Stimulated activated CD8-positive, alpha-beta memory T cell treated with anti-CD3 and anti-CD28 coated beads, Interleukin-4, amount 100 ng/mL, for 48 hours (primary cell): ENCODE measurements at regions not wholly inside any gene's neighbourhood (a gene's known extent, or its start where the extent isn't known, plus 50 kb on each side); places are given as distances from the start of the nearest gene placed in this dataset.
"Not testable (repeated sequence)": the region's sequence is repeated elsewhere in the genome, so short reads cannot be mapped to it uniquely, and the experiment has no call there.

Experiments used
- DNase-seq: peaks from one replicate; pipeline ENCODE4 v3.0.0-alpha.2; 2020

- DNase-seq, result no peak
Observed at GRCh38 chr3:30305021-30305420, 301.4 kb upstream of the TGFBR2 start.

DNA sequence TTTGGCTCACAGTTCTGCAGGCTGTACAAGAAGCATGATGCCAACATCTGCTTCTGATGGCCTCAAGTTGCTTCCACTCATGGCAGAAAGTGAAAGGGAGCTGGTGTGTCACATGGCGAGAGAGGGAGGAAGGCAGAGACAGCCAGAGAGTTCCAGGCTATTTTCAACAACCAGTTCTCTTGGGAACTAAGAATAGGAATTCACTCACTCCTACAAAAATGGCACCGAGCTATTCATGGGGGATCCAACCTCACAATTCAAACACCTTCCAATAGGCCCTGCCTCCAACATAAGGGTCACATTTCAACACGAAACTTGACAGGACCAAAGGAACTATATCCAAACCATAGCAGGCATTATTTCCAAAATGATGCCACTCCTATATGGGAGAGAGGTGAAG is 299.5 kb upstream of the TGFBR2 start:
- DNase-seq, result no peak

DNA sequence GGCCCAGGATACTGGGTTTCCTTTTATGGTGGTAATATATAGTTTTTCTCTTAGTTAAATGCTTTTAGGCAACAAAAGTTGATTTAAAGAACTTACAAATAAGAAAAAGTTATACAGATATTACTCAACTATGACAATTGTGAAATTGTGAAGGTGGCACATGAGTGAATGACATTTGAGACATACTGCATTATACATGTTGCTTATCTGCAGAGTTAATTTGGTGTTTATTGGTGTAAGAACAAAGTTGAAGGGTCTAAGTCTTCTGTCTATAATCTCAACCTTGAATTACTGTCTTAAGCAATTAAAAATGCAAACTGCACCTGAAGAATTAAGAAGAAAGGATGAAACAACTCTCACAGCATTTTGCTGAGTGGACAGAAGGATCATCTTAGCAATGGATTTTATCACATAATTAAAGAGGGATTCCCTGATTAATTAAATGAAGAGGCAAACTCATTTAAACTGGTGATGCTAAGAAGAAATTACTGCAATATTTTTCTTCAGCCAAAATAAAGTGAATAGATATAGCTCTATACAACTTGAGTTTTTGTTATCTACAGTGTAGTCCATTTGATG is 298.9 kb upstream of the TGFBR2 start:
- no peak for DNase-seq

- DNase-seq, result no peak
Observed at GRCh38 chr3:30308131-30308530, 298.3 kb upstream of the TGFBR2 start.

DNA sequence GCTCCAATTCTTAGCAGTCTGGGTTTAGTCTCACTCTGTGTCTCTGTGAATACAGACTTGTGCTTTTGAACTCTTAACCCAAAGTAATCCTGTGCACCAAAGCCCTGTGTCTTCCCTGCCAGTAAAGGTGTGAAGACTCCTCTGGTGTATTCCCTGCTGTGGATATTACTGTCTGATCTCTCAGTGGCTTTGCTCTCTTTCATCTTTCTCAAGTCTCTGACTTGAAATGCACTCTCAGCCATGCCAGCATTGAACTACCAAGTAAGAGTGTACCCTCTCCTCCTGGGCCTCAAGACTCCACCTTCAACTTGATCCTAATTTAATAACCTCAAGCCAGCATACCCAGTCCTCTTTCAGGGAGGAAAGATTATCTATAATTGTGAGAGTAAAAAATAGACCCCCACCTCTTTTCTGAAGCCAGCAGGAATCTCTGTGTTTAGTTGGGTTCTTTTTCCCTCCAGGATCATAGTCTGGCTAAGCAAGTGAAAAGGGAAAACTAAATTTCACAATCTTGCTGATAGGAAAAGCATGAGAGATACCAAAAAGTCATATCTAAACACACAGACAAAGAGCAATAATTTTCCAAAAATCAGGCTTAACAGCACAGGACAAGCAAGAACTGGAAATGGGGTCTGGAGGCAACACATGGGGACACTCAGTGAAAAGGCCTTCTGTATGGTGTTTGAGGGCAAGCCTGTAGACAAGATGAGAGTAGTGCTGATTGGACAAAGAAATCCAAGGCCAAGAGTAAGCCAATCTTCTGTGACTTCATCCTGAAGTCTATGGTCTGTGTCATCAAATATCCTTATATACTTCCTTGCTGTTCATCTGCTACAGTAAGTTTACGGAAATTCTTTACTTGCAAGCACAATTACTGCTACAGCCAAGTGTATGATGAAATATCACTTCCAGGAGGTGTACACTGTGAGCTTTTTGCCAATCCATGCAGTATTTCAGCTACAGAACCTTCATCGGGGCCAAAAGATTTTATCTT is 296.1 kb upstream of the TGFBR2 start:
- no peak for DNase-seq

GRCh38 chr3:30311781-30312180 is 294.6 kb upstream of the TGFBR2 start:
- no peak for DNase-seq

DNA sequence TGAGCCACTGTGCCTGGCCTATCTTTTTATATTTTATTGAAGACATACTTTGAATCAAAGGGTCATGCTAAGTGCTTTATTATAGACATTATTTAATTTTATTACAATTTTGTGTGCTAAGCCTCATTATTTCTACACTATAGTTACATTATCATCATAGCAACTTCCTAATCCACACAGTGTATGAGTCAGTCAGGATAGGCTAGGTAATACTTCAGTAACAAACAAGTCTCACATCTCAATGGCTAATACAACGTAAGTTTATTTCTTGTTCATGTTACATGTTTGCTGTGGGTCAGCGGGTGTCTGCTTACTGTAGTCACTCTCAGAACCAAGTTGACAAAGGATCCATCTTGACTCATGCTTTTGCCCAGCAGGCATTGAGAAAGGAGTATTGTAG is 292.6 kb upstream of the TGFBR2 start:
- DNase-seq, result no peak

GRCh38 chr3:30314757-30315325 is 291.6 kb upstream of the TGFBR2 start:
- no peak for DNase-seq

DNA sequence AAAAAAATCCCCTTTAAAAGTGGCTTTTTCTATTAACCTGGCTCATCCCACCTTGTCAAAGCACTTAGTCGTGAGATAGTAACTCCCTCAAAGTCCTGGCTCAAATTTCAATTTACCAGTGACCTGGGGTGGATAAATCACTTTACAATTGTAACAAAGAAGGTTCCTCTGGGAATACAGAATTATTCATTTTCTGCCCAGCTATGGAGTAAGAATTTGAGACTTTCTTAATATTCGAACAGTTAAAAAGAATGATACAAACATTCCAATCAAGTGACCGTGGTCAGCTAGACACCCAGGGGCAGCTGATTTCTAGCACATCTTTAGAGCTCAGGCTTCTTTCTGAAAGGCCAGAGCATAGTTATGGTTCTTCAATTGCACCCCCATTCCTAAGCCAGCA is 291.0 kb upstream of the TGFBR2 start:
- no peak for DNase-seq

- no peak for DNase-seq
Observed at GRCh38 chr3:30317561-30317960, 288.8 kb upstream of the TGFBR2 start.

DNA sequence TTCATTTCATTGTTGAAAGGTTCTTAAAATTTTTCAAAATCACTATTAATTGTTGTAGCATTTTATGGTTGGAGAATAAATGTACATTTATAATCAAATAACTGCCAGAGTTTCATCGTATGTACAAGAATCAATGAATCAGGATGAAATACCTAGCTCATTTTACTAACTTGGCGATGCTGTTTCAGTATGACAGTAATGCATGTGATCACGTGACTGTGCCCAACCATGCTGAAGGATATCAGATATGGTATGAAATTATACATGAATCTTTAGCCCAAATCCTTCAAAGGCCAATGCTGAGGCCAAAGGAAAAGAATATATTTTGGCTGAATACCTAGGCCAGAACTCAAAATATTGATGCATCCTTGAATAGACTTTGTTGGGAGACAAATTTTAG is 288.3 kb upstream of the TGFBR2 start:
- no peak for DNase-seq

DNA sequence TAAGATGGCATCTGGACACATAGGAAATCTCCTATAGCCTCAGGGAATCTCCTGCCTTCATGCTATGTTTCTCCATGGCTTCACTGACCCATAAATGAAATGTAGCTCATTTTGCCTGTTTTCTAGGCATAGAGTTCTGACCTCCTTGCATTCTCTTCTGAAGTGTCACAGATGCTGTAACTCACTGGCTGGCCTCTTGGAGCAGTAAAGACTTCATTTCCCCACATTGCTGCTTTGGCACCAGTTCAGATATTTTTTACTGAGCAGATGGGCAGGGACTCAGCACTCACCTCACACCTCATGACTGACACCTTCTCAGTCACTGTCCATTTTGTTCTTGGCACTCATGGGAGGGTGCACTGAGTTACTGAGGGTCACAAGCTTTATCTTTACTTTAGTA is 286.7 kb upstream of the TGFBR2 start:
- DNase-seq, result peak; percentile 35

- no peak for DNase-seq
Observed at GRCh38 chr3:30320392-30320791, 286.0 kb upstream of the TGFBR2 start.

GRCh38 chr3:30321065-30321464 is 285.3 kb upstream of the TGFBR2 start:
- no peak for DNase-seq

DNA sequence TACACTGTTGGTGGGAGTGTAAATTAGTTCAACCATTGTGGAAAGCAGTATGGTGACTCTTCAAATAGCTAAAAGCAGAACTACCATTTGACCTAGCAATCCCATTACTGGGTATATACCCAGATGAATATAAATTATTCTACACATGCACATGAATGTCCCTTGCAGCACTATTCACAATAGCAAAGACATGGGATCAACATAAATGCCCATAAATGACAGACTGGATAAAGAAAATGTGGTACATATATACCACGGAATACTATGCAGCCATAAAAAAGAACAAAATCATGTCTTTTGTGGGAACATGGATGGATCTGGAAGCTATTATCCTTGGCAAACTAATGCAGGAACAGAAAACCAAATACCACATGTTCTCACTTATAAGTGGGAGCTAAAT is 282.8 kb upstream of the TGFBR2 start:
- DNase-seq, result not testable (repeated sequence)

- DNase-seq, result no peak
Observed at GRCh38 chr3:30324587-30324986, 281.8 kb upstream of the TGFBR2 start.

DNA sequence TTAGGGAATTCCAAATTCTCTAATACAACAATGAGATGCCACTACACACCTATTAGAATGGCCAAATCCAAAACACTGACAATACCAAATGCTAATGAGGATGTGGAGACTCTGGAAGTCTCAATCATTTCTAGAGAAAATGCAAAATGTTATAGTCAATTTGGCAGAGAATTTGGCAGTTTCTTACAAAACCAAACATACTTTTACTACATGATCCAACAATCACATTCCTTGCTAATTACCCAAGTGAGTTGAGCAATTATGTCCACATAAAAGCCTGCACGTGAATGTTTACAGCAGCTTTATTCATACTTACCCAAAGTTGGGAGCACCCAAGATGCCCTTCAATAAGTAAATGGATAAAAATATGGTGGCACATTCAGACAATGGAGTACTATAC is 278.4 kb upstream of the TGFBR2 start:
- DNase-seq, result not testable (repeated sequence)

GRCh38 chr3:30328935-30329334 is 277.5 kb upstream of the TGFBR2 start:
- DNase-seq, result not testable (repeated sequence)

- DNase-seq, result no peak
Observed at GRCh38 chr3:30331519-30331918, 274.9 kb upstream of the TGFBR2 start.

- DNase-seq, result no peak
Observed at GRCh38 chr3:30332196-30333021, 274.0 kb upstream of the TGFBR2 start.

DNA sequence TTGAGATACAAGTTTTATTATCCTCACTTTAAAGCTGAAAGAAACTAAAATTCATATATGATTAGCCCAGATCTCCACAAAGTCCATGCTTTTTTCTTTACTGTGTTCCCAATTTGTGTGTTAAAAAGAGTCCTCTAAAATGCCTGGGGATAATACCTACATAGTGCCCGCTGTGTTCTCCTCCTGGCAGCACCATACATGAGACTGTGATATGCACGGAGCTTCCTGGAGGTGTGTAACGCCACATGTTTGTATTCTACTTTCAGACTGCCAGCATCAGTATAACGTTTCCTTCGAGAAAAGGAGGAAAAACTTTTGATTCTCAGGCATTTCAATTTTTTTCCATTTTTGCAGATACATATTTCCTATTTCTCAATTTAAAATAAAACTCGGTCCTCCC is 273.3 kb upstream of the TGFBR2 start:
- no peak for DNase-seq

- no peak for DNase-seq
Observed at GRCh38 chr3:30333903-30334302, 272.5 kb upstream of the TGFBR2 start.

GRCh38 chr3:30340500-30340899 is 265.9 kb upstream of the TGFBR2 start:
- no peak for DNase-seq
